Thoracic aorta (tissue), 2 donors: ENCODE measurements at regions not wholly inside any gene's neighbourhood (a gene's known extent, or its start where the extent isn't known, plus 50 kb on each side); places are given as distances from the start of the nearest gene placed in this dataset.
"Not testable (repeated sequence)": the region's sequence is repeated elsewhere in the genome, so short reads cannot be mapped to it uniquely, and the experiment has no call there.

Source experiments
- ATAC-seq: fragments of 150-250 bp; one replicate; pipeline ENCODE4 v1.8.0; 2017; ENCODE audit warnings: low read depth; ENCODE audit not compliant: insufficient number of reproducible peaks, low FRiP score
- DNase-seq: peaks from one replicate; pipeline ENCODE4 v3.0.0-alpha.2; 2020; ENCODE audit warnings: low spot score
- H3K27ac ChIP-seq, 2 donors: fragments of 200-600 bp; sonication (generic); 1 replicate in 1 of 2; 2 replicates in 1 of 2; pipeline ENCODE4 v1.5.1; 2016; ENCODE audit warnings: mild to moderate bottlenecking in 2 of 2, moderate library complexity in 2 of 2
- H3K27me3 ChIP-seq: fragments of 200-600 bp; sonication (generic); replicated peaks from 2 replicates; pipeline ENCODE4 v1.6.0; 2016; ENCODE audit warnings: mild to moderate bottlenecking; ENCODE audit not compliant: insufficient read depth
- H3K36me3 ChIP-seq: fragments of 200-600 bp; sonication (generic); one replicate; pipeline ENCODE4 v1.5.1; 2016
- H3K4me1 ChIP-seq, 2 donors: fragments of 200-600 bp; sonication (generic); 1 replicate in 1 of 2; 2 replicates in 1 of 2; pipeline versions ENCODE4 v1.5.1 to v1.6.0; 2016; ENCODE audit warnings: low read depth in 2 of 2, mild to moderate bottlenecking in 1 of 2; ENCODE audit not compliant: control insufficient read depth in 1 of 2
- H3K4me3 ChIP-seq: fragments of 200-600 bp; sonication (generic); 2 replicates; pipeline ENCODE4 v1.5.1; 2016; ENCODE audit warnings: mild to moderate bottlenecking
- H3K9me3 ChIP-seq: fragments of 200-600 bp; sonication (generic); 2 replicates; pipeline ENCODE4 v1.5.1; 2016
- TF ChIP-seq, protein P1 (sequence below): fragments of 200-600 bp; sonication (generic); IDR thresholded peaks from one replicate; pipeline ENCODE4 v1.5.1; 2019; ENCODE audit warnings: antibody characterized with exemption

DNA sequence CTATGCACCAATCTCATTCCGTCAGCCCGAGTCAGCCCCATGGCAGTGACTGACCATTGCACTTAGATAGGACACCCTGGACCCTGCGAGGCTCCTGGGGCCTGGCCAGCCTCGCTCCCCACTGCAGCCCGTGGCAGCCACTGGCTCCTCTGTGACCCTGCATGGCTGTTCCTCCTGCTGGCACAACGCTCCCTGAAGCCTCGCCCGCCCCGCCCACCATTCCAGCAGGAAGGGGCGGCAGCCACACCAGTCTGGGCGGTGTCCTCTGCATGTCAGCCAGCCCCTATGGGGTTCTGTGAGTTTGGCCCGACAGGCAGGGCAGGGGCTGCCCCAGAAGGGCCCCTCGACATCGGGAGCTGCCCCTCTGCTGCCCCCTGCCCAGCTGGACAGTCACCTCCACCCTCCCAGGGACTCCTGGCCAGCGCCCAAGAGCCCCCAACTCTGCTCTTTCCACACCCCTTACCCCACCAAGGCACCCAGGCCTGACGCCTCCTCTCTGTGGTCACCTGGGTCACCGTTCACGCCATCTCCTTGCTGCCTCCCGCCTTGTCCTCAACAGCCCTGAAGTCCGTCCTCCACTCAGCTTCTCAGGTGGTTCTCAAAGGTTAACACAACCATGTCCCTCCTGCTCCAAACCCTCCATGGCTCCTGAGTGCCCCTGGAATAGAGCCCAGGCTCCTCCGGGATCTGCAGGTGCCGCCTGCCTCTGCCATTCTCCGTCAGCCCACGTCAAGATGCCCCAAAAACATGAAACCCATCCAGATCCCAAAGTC lies 103.5 kb downstream of the MICALL2 start:
- Histone ChIP-seq H3K4me1 (no peaks in the 10 kb centered on the region), H3K27ac (no peak overlapping the region), H3K9me3 (no peaks in the 10 kb centered on the region), H3K36me3 (no peaks in the 10 kb centered on the region), H3K4me3 (no peak overlapping the region), H3K27me3 (no peaks in the 10 kb centered on the region)
- no peak for ATAC-seq
- TF ChIP-seq, protein P1, sequence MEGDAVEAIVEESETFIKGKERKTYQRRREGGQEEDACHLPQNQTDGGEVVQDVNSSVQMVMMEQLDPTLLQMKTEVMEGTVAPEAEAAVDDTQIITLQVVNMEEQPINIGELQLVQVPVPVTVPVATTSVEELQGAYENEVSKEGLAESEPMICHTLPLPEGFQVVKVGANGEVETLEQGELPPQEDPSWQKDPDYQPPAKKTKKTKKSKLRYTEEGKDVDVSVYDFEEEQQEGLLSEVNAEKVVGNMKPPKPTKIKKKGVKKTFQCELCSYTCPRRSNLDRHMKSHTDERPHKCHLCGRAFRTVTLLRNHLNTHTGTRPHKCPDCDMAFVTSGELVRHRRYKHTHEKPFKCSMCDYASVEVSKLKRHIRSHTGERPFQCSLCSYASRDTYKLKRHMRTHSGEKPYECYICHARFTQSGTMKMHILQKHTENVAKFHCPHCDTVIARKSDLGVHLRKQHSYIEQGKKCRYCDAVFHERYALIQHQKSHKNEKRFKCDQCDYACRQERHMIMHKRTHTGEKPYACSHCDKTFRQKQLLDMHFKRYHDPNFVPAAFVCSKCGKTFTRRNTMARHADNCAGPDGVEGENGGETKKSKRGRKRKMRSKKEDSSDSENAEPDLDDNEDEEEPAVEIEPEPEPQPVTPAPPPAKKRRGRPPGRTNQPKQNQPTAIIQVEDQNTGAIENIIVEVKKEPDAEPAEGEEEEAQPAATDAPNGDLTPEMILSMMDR: no peak
- no peak for DNase-seq

- not testable (repeated sequence) for H3K36me3 ChIP-seq, H3K4me3 ChIP-seq, H3K27ac ChIP-seq, ATAC-seq, H3K9me3 ChIP-seq, H3K4me1 ChIP-seq, DNase-seq, H3K27me3 ChIP-seq
These were observed 102.4 kb downstream of the MICALL2 start for GRCh38 chr7:1356853-1357252.

GRCh38 chr7:1357260-1357600 lies 102.0 kb downstream of the MICALL2 start:
- ATAC-seq, DNase-seq, H3K4me3 ChIP-seq, H3K27ac ChIP-seq, H3K27me3 ChIP-seq, H3K4me1 ChIP-seq, H3K9me3 ChIP-seq, H3K36me3 ChIP-seq: not testable (repeated sequence)

- H3K27me3 ChIP-seq: no peaks in the 10 kb centered on the region
- H3K27ac ChIP-seq: no peak overlapping the region
- DNase-seq (no peak), ATAC-seq (no peak)
- no peaks in the 10 kb centered on the region for H3K4me1 ChIP-seq
- TF ChIP-seq, protein P1: no peak
- no peaks in the 10 kb centered on the region for H3K9me3 ChIP-seq
- H3K4me3 ChIP-seq: no peak overlapping the region
- H3K36me3 ChIP-seq: no peaks in the 10 kb centered on the region
These were observed 101.5 kb downstream of the MICALL2 start for GRCh38 chr7:1357601-1358271.

DNA sequence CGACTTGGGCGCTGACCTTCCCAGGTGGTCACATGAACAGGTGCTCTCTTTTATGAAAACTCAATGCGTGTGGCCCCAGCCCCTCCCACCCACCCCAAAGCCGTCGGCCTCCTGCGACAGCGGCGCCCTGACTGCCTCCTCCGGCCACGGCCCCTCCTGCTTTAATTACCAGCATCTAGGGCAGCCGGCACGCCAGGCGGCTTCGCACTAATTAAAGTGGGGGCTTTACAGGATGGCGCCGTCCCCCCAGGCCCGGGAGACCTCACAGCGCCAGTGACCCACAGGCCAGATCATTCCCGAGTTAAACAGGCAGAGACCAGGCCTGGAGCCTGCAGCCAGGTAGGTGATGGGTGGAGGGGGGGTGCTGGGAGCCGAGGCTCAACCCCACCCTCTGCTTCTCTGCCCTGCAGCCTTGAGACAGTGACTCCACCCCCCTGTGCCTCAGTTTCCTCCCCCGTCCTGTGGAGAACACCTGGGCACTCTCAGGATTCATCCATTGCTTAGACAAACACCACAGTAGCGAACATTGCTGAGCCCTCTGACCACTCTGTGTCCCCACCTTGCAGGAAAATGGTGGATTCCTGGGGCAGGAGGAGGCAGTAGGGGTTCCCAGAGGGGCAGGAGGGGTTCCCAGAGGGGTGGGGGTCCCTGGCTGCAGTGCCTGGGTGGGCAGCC lies 100.8 kb downstream of the MICALL2 start:
- Histone ChIP-seq H3K4me1 (no peaks in the 10 kb centered on the region), H3K4me3 (no peak overlapping the region), H3K27ac (no peak overlapping the region), H3K27me3 (no peaks in the 10 kb centered on the region), H3K9me3 (no peaks in the 10 kb centered on the region), H3K36me3 (no peaks in the 10 kb centered on the region)
- no peak for DNase-seq
- no peak for ATAC-seq
- TF ChIP-seq, protein P1: no peak

GRCh38 chr7:1359051-1359400 lies 100.2 kb downstream of the MICALL2 start:
- no peak for DNase-seq
- no peak overlapping the region for H3K27ac ChIP-seq
- no peaks in the 10 kb centered on the region for H3K9me3 ChIP-seq
- no peaks in the 10 kb centered on the region for H3K36me3 ChIP-seq
- TF ChIP-seq, protein P1: no peak
- ATAC-seq: no peak
- no peak overlapping the region for H3K4me3 ChIP-seq
- H3K27me3 ChIP-seq: no peaks in the 10 kb centered on the region
- no peaks in the 10 kb centered on the region for H3K4me1 ChIP-seq
